H9 (cell line): ENCODE measurements at regions not wholly inside any gene's neighbourhood (a gene's known extent, or its start where the extent isn't known, plus 50 kb on each side); places are given as distances from the start of the nearest gene placed in this dataset.

ENCODE experiments used
- DNase-seq: peaks from one replicate; pipeline ENCODE4 v3.0.0-alpha.2; 2017
- H2AFZ ChIP-seq: one replicate; pipeline ENCODE4 v1.6.1; 2013; ENCODE audit warnings: mild to moderate bottlenecking, low read length, control low read depth, moderate library complexity
- H2AK5ac ChIP-seq: 2 replicates; pipeline ENCODE4 v1.6.1; 2013; ENCODE audit warnings: low read length, control low read depth, mixed read lengths; ENCODE audit not compliant: insufficient read length
- H2BK120ac ChIP-seq: one replicate; pipeline ENCODE4 v1.6.1; 2013; ENCODE audit warnings: low read depth, mild to moderate bottlenecking, low read length, control low read depth, inconsistent platforms; ENCODE audit not compliant: poor library complexity, severe bottlenecking
- H2BK12ac ChIP-seq: 2 replicates; pipeline ENCODE4 v1.6.1; 2013; ENCODE audit warnings: low read length, control low read depth, mixed read lengths, low read depth; ENCODE audit not compliant: insufficient read length
- H2BK15ac ChIP-seq: 2 replicates; pipeline ENCODE4 v1.6.1; 2013; ENCODE audit warnings: low read depth, low read length, control low read depth
- H2BK20ac ChIP-seq: one replicate; pipeline ENCODE4 v1.6.1; 2013; ENCODE audit warnings: low read depth, mild to moderate bottlenecking, low read length, control low read depth, inconsistent platforms; ENCODE audit not compliant: poor library complexity, severe bottlenecking
- H2BK5ac ChIP-seq: 2 replicates; pipeline ENCODE4 v1.6.1; 2013; ENCODE audit warnings: low read length, control low read depth, mixed read lengths; ENCODE audit not compliant: insufficient read length
- H3K14ac ChIP-seq: 2 replicates; pipeline ENCODE4 v1.6.1; 2013; ENCODE audit warnings: low read length, control low read depth; ENCODE audit not compliant: insufficient read depth
- H3K18ac ChIP-seq: 2 replicates; pipeline ENCODE4 v1.6.1; 2013; ENCODE audit warnings: low read depth, mild to moderate bottlenecking, mixed read lengths, low read length, control low read depth; ENCODE audit not compliant: insufficient read length
- H3K23ac ChIP-seq: 2 replicates; pipeline ENCODE4 v1.6.1; 2013; ENCODE audit warnings: low read length, control low read depth, mixed read lengths, low read depth; ENCODE audit not compliant: insufficient read length
- H3K23me2 ChIP-seq: 2 replicates; pipeline ENCODE4 v1.6.1; 2013; ENCODE audit warnings: low read depth, mild to moderate bottlenecking, mixed read lengths, low read length, control low read depth; ENCODE audit not compliant: insufficient read length, poor library complexity, severe bottlenecking
- H3K27ac ChIP-seq: 2 replicates; pipeline ENCODE4 v1.5.1; 2013; ENCODE audit warnings: low read length, control low read depth, mixed read lengths, low read depth; ENCODE audit not compliant: insufficient read length
- H3K27me3 ChIP-seq: 2 replicates; pipeline ENCODE4 v1.6.1; 2013; ENCODE audit warnings: low read length, control low read depth, inconsistent platforms; ENCODE audit not compliant: insufficient read depth
- H3K4ac ChIP-seq: 2 replicates; pipeline ENCODE4 v1.6.1; 2013; ENCODE audit warnings: low read depth, mild to moderate bottlenecking, control low read depth, inconsistent platforms, low read length, moderate library complexity
- H3K4me1 ChIP-seq: 2 replicates; pipeline ENCODE4 v1.6.1; 2013; ENCODE audit warnings: low read length, control low read depth, inconsistent platforms; ENCODE audit not compliant: insufficient read depth
- H3K4me2 ChIP-seq: 2 replicates; pipeline ENCODE4 v1.6.1; 2013; ENCODE audit warnings: low read length, control low read depth, mixed read lengths; ENCODE audit not compliant: insufficient read length, insufficient read depth
- H3K56ac ChIP-seq: 2 replicates; pipeline ENCODE4 v1.6.1; 2013; ENCODE audit warnings: low read depth, mild to moderate bottlenecking, mixed read lengths, low read length, control low read depth; ENCODE audit not compliant: insufficient read length
- H3K79me1 ChIP-seq: 2 replicates; pipeline ENCODE4 v1.6.1; 2013; ENCODE audit warnings: low read depth, mild to moderate bottlenecking, moderate library complexity, low read length, control low read depth, inconsistent platforms; ENCODE audit not compliant: insufficient read depth, poor library complexity, severe bottlenecking
- H3K79me2 ChIP-seq: 2 replicates; pipeline ENCODE4 v1.6.1; 2013; ENCODE audit warnings: low read length, control low read depth, inconsistent platforms; ENCODE audit not compliant: insufficient read depth
- H3K9ac ChIP-seq: 2 replicates; pipeline ENCODE4 v1.6.1; 2013; ENCODE audit warnings: low read length, control low read depth, mixed read lengths; ENCODE audit not compliant: insufficient read length; ENCODE audit errors: extremely low read depth
- H3K9me3 ChIP-seq: one replicate; pipeline ENCODE4 v1.6.1; 2013; ENCODE audit warnings: low read depth, low read length, inconsistent platforms; ENCODE audit not compliant: control insufficient read depth
- H3T11ph ChIP-seq: one replicate; pipeline ENCODE4 v1.6.1; 2013; ENCODE audit warnings: mild to moderate bottlenecking, low read length, control low read depth, inconsistent platforms
- H4K20me1 ChIP-seq: one replicate; pipeline ENCODE4 v1.6.1; 2013; ENCODE audit not compliant: control insufficient read depth, insufficient read length, insufficient read depth
- H4K5ac ChIP-seq: 2 replicates; pipeline ENCODE4 v1.6.1; 2013; ENCODE audit warnings: low read depth, mild to moderate bottlenecking, mixed read lengths, low read length, control low read depth; ENCODE audit not compliant: insufficient read length
- H4K8ac ChIP-seq: replicated peaks from 2 replicates; pipeline ENCODE4 v1.6.1; 2013; ENCODE audit warnings: low read length, control low read depth, mixed read lengths, low read depth; ENCODE audit not compliant: insufficient read length
- H4K91ac ChIP-seq: 2 replicates; pipeline ENCODE4 v1.6.1; 2013; ENCODE audit warnings: low read depth, mild to moderate bottlenecking, moderate library complexity, mixed read lengths, low read length, control low read depth; ENCODE audit not compliant: insufficient read length
- H3K27ac Mint-ChIP-seq, 3 experiments: 2 replicates in 2 of 3; 3 replicates in 1 of 3; pipeline ENCODE4 v1.8.0; 2020 to 2021; ENCODE audit warnings: mixed read lengths in 3 of 3, mild to moderate bottlenecking in 1 of 3, moderate library complexity in 1 of 3
- H3K27me3 Mint-ChIP-seq: 2 replicates; pipeline ENCODE4 v1.8.0; 2021; ENCODE audit warnings: low read depth, mild to moderate bottlenecking, moderate library complexity, mixed read lengths
- H3K36me3 Mint-ChIP-seq, 3 experiments: 2 replicates in 2 of 3; 3 replicates in 1 of 3; pipeline ENCODE4 v1.8.0; 2020 to 2021; ENCODE audit warnings: low read depth in 3 of 3, mixed read lengths in 3 of 3; ENCODE audit not compliant: insufficient read depth in 1 of 3
- H3K4me1 Mint-ChIP-seq, 2 experiments: 2 replicates each; pipeline ENCODE4 v1.8.0; 2020; ENCODE audit warnings: mixed read lengths in 2 of 2
- H3K4me3 Mint-ChIP-seq, 2 experiments: 2 replicates in 1 of 2; 3 replicates in 1 of 2; pipeline ENCODE4 v1.8.0; 2020 to 2021; ENCODE audit warnings: mild to moderate bottlenecking in 2 of 2, mixed read lengths in 2 of 2, moderate library complexity in 1 of 2
- H3K9me3 Mint-ChIP-seq, 2 experiments: 2 replicates in 1 of 2; 3 replicates in 1 of 2; pipeline ENCODE4 v1.8.0; 2020; ENCODE audit warnings: mild to moderate bottlenecking in 2 of 2, mixed read lengths in 2 of 2, moderate library complexity in 1 of 2
- WGBS: extraction: QIAGEN DNeasy Blood & Tissue Kit; methylation state at CpG from one replicate; pipeline ENCODE4 v1.1.7; 2013; ENCODE audit warnings: missing lambda C conversion rate, low lambda C conversion rate, mixed read lengths; ENCODE audit not compliant: insufficient read length; ENCODE audit errors: extremely low coverage; 5-methylcytosine and 5-hydroxymethylcytosine counted together
- TF ChIP-seq, protein P1 (sequence below): fragments of 200-600 bp; sonication (generic); conservative IDR thresholded peaks from 3 replicates; pipeline ENCODE4 v1.8.0; 2021; ENCODE audit warnings: antibody characterized with exemption, mild to moderate bottlenecking

- DNase-seq = no peak
- Histone ChIP-seq H3K4ac (no peak overlapping the region), H2BK20ac (no peak overlapping the region), H3K4me2 (no peak overlapping the region), H4K8ac (no peak overlapping the region), H4K5ac (no peak overlapping the region), H3T11ph (no peak overlapping the region), H3K79me2 (no peaks in the 10 kb centered on the region), H2AFZ (no peak overlapping the region), H3K14ac (no peak overlapping the region; the same call in 1 of the 2 replicates), H3K23me2 (no peaks in the 10 kb centered on the region), H3K79me1 (no peaks in the 10 kb centered on the region), H2BK15ac (no peak overlapping the region), H4K20me1 (no peaks in the 10 kb centered on the region), H2BK12ac (no peak overlapping the region), H4K91ac (no peak overlapping the region), H2BK120ac (no peak overlapping the region), H3K27ac (no peak overlapping the region), H2BK5ac (no peak overlapping the region), H3K56ac (no peak overlapping the region), H2AK5ac (no peak overlapping the region), H3K9me3 (no peaks in the 10 kb centered on the region), H3K27me3 (no peaks in the 10 kb centered on the region), H3K23ac (no peak overlapping the region), H3K18ac (no peak overlapping the region), H3K4me1 (no peaks in the 10 kb centered on the region; the same call in 1 of the 2 replicates), H3K9ac (no peak overlapping the region)
- TF ChIP-seq, protein P1, sequence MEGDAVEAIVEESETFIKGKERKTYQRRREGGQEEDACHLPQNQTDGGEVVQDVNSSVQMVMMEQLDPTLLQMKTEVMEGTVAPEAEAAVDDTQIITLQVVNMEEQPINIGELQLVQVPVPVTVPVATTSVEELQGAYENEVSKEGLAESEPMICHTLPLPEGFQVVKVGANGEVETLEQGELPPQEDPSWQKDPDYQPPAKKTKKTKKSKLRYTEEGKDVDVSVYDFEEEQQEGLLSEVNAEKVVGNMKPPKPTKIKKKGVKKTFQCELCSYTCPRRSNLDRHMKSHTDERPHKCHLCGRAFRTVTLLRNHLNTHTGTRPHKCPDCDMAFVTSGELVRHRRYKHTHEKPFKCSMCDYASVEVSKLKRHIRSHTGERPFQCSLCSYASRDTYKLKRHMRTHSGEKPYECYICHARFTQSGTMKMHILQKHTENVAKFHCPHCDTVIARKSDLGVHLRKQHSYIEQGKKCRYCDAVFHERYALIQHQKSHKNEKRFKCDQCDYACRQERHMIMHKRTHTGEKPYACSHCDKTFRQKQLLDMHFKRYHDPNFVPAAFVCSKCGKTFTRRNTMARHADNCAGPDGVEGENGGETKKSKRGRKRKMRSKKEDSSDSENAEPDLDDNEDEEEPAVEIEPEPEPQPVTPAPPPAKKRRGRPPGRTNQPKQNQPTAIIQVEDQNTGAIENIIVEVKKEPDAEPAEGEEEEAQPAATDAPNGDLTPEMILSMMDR = no peak
- Mint-ChIP-seq H3K4me1 (peaks cover 32 to 56% of the 10 kb centered on the region in 2 experiments), H3K9me3 (no peaks in the 10 kb centered on the region), H3K4me3 (no peak overlapping the region), H3K27ac (no peak overlapping the region), H3K36me3 (no peaks in the 10 kb centered on the region), H3K27me3 (peaks cover 3% of the 10 kb centered on the region; the same call in 1 of the 2 replicates)
- no CpG with 5 or more reads among the region's 17 CpGs for WGBS
These were observed 84.1 kb downstream of the RIPK4 start for GRCh38 chr21:41682719-41683179.
